ENCODE measurements at regions not wholly inside any gene's neighbourhood (a gene's known extent, or its start where the extent isn't known, plus 50 kb on each side); places are given as distances from the start of the nearest gene placed in this dataset.

- DNase-seq: no peak
- no peaks in the 10 kb centered on the region for H3K36me3 ChIP-seq
- no peaks in the 10 kb centered on the region for H3K9me3 ChIP-seq (ENCODE audit: severe bottlenecking)
- H3K4me3 ChIP-seq (ENCODE audit: low read depth, low read length): no peak overlapping the region
- H3K27me3 ChIP-seq (ENCODE audit: insufficient read depth, low read depth, severe bottlenecking): no peaks in the 10 kb centered on the region
- no peak overlapping the region for H3K27ac ChIP-seq
- no peak for TF ChIP-seq CTCF (IDR thresholded peaks at IDR 0.05; ENCODE audit: low read depth, low read length)
These were observed 79.7 kb upstream of the GNG2 start for GRCh38 chr14:51780741-51781140.

- no peak for TF ChIP-seq CTCF (IDR thresholded peaks at IDR 0.05; ENCODE audit: low read depth, low read length)
- no peak for DNase-seq
- H3K27ac ChIP-seq: no peak overlapping the region
These were observed 79.0 kb upstream of the GNG2 start for GRCh38 chr14:51781381-51781780.

GRCh38 chr14:51782435-51782834 is 78.0 kb upstream of the GNG2 start:
- Histone ChIP-seq H3K27ac (no peak overlapping the region), H3K27me3 (ENCODE audit: insufficient read depth, low read depth, severe bottlenecking) (no peaks in the 10 kb centered on the region), H3K9me3 (ENCODE audit: severe bottlenecking) (no peaks in the 10 kb centered on the region), H3K36me3 (no peaks in the 10 kb centered on the region), H3K4me3 (ENCODE audit: low read depth, low read length) (no peak overlapping the region)
- no peak for DNase-seq
- TF ChIP-seq CTCF (IDR thresholded peaks at IDR 0.05; ENCODE audit: low read depth, low read length): no peak

More at GRCh38 chr14:51781381-51781780, 79.0 kb upstream of the GNG2 start:
- H3K36me3 ChIP-seq: no peaks in the 10 kb centered on the region
- H3K9me3 ChIP-seq (ENCODE audit: severe bottlenecking): no peaks in the 10 kb centered on the region
- no peak overlapping the region for H3K4me3 ChIP-seq (ENCODE audit: low read depth, low read length)
- H3K27me3 ChIP-seq (ENCODE audit: insufficient read depth, low read depth, severe bottlenecking): no peaks in the 10 kb centered on the region

- no peak for DNase-seq
- Histone ChIP-seq H3K36me3 (no peaks in the 10 kb centered on the region), H3K27ac (no peak overlapping the region), H3K27me3 (ENCODE audit: insufficient read depth, low read depth, severe bottlenecking) (no peaks in the 10 kb centered on the region), H3K9me3 (ENCODE audit: severe bottlenecking) (no peaks in the 10 kb centered on the region), H3K4me3 (ENCODE audit: low read depth, low read length) (no peak overlapping the region)
- no peak for TF ChIP-seq CTCF (IDR thresholded peaks at IDR 0.05; ENCODE audit: low read depth, low read length)
These were observed 76.6 kb upstream of the GNG2 start for GRCh38 chr14:51783765-51784164.

GRCh38 chr14:51784466-51784865 is 75.9 kb upstream of the GNG2 start:
- Histone ChIP-seq H3K9me3 (ENCODE audit: severe bottlenecking) (no peaks in the 10 kb centered on the region), H3K4me3 (ENCODE audit: low read depth, low read length) (no peak overlapping the region), H3K36me3 (no peaks in the 10 kb centered on the region), H3K27ac (no peak overlapping the region), H3K27me3 (ENCODE audit: insufficient read depth, low read depth, severe bottlenecking) (no peaks in the 10 kb centered on the region)
- TF ChIP-seq CTCF (IDR thresholded peaks at IDR 0.05; ENCODE audit: low read depth, low read length): no peak
- DNase-seq: no peak

- TF ChIP-seq CTCF (IDR thresholded peaks at IDR 0.05; ENCODE audit: low read depth, low read length): no peak
- H3K27me3 ChIP-seq (ENCODE audit: insufficient read depth, low read depth, severe bottlenecking): no peaks in the 10 kb centered on the region
- H3K36me3 ChIP-seq: no peaks in the 10 kb centered on the region
- H3K27ac ChIP-seq: no peak overlapping the region
- no peaks in the 10 kb centered on the region for H3K9me3 ChIP-seq (ENCODE audit: severe bottlenecking)
- no peak for DNase-seq
- no peak overlapping the region for H3K4me3 ChIP-seq (ENCODE audit: low read depth, low read length)
These were observed 74.2 kb upstream of the GNG2 start for GRCh38 chr14:51786227-51786626.

All from WERI-Rb-1 (cell line).